Colon (tissue), 2 donors: ENCODE measurements at regions not wholly inside any gene's neighbourhood (a gene's known extent, or its start where the extent isn't known, plus 50 kb on each side); places are given as distances from the start of the nearest gene placed in this dataset.

Source experiments
- FAIRE-seq: peaks from 2 replicates; lab custom pipeline; 2012; peaks lifted over from hg19 to GRCh38; lab: Jason Lieb, UNC
- donor health status: control.
- donor health status: control.

DNA sequence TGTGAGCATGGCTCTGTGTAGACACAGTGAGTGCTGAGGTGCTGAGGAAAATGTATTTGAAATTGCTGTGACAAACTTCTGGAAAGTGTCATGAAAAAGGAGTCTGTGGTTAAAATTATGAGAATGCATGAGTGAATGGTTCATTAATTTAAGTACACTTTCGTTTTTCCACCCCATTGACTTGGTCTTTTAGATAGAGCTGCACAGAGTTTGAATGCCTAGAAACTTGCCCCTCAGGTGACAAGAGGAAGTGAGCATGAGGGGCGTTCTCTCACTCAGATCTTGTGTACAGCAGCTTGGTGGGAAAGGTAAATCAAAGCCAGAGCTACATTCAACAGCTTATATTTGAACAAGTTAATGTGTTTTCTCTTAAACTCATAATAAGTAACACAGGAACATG is 296.8 kb downstream of the WDR72 start:
- FAIRE-seq = no peak

DNA sequence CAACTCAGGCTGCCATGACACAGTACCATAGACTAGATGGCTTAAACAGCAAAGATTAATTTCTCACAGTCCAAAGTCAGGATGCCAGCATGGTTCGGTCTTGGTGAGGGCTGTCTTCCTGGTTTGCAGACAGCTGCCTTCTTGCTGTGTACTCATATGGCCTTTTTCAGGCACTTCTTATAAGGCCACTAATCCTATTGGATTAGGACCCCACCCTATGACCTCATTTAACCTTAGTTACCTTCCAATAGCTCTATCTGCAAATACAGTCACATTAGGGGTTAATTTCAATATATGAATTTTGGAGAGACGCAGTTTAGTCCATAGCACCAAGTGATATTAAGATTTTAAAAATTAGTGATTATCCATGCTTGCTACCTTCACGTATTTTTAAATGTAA is 297.8 kb downstream of the WDR72 start:
- FAIRE-seq = no peak

DNA sequence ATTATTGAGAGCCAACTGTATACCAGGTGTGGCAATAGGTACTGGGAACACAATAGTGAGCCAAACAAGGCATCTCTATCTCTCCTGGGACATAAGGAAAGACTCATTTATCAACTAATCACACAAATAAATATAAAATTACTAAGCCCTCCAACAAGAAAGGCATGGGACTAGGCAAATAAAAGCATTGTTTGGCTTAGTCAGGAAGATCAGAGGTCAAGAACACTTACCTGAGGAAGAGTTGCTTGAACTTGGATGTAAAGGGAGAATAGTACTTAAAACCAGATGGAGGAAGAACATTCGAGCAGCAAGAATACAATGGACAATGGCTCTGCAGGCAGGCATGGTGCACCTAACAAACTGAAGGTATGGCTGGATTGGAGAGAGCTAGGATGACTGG is 300.7 kb downstream of the WDR72 start:
- no peak for FAIRE-seq

DNA sequence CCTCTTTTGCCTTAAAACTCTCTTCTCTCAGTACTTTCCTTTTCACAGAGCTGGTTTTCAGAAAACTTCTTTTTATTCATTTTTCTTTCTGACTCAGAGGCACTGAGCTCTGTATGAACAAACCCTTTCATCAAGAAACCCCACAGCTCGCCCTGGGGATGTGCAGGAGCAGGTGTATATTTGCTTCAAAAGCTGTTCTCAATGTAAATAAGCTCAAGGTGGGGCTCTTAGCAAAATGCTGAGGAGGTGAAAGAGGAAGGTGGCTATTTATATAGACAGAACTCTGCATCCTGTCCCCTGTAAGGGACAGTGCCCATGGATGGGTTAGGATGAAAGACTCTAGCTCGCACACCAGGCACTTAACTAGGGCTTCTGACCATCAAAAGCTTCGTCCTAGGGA is 302.0 kb downstream of the WDR72 start:
- FAIRE-seq = no peak

DNA sequence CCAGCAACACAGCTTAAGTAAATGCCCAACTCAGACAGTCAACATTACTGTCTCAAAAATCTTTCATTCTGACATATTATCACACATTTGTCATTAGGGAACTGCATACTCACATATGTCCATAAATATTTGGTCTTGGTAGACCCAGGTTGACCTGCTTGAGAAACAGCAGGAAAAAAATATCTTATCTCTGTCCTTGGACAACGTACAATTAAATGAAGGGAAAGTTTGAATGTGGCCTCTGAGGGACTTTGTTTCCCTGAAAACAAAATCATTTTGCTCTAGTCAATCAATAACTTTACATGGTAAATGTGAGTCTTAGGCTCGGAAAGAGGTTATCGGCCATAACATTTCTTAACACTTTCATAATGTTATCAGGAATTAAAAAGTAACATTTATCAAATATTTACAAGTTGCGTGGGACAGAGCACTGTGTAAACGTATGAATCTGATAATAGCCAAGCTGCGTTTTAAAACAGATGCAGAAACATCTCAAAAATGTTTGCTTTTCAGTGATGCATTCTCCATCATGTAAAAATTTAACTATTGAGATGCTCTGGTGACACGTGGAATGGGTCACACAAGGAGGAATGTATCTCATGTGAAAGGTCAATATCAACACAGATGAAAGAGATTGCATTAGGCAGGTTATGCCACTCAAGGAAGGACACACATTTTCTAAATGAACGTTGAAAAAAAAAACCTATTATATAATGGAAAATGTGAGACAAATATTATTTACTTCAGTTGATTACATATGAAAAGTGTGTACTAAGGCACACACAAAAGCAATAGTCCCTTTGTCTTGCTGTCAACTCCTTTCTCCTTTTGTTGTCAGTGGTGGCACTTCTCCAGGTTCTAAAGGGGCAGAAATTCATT is 304.4 kb downstream of the WDR72 start:
- FAIRE-seq = no peak

DNA sequence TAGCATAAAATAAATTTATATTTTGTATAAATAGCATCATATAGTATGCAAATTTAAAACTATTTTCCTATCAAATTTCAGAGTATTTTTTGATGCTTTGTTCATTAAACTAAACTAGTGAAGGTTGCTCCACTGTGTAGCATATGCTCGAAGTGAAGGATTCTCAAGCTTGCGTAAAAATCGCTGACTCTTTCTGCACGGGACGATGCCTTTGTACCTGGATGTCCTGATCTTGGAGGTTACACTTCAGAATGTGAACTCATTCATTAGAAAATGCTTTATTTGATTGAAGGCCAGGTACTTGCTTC is 305.0 kb downstream of the WDR72 start:
- FAIRE-seq = no peak

DNA sequence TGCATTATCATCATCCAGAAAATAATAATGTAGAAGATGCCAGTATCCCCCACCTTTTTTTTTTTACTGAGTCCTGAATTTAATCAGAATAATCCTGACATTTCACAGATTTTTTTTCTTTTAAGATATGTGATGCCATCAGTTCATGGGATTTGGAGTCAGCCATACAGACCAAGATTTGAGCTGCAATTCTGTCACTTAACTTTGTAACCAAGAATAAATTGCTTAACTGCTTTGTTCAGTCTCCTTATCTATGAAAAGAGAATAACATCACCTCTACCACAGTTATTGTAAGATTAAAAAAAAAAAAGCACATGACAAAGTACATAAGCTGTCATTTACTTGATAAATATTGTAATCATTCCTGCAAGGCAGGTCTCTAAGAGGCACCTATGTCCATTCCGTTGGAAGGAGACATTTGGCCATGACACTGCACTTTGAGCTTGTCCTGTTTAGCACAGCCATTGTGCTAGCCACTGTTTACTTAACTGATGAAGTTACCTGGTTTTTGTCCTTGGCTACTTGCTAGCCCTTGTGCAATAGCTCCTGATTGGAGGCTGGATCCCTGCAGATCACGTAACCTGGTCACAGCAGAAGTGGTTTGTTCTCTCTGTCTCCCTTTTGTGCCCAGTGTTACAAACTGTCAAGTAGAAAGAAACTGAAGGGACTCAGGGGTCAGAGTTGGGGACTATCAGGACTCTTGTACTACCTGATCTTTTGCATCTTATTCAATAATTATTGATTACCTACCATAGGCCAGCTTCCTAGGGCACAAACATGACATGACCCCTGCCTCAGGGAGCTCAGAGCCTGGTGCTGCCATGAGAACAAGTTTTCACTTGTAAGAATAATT is 306.0 kb downstream of the WDR72 start:
- FAIRE-seq = no peak

DNA sequence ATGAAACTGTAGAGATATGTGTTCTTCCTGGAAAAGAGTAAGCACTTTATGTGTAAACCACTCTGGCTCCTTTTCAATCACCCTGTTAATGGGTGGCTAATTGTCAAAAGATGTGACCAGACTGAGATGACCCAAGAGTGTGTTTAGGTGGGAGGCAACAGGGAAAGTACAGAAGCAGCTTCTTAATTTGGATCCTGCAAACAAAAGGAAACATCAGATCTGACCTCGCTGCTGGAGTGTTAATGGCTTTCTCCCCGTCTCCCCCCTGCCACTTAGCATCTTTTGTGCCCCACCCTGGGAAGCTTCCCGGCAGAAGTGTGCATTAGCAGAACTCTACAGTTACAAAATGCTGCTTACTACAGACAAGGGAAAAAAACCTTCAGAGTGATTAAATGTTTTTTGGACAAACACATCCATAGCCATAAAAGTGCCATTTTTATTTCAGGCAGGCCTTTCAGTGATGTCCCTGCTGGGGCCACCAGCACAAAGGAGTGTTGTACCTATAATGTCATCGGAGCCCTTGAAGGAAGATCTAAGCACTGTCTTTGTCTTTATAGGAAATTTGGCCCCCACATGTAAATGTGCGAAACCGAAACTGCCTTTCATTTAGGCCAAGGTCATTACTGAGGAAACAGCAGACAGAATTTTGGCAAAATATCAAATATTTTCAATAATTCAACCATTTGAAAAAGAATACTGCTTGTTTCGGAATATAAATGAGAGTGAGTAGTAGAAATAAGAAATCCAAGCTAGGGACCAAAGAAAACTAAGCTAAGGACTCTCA is 311.0 kb downstream of the WDR72 start:
- FAIRE-seq = no peak

DNA sequence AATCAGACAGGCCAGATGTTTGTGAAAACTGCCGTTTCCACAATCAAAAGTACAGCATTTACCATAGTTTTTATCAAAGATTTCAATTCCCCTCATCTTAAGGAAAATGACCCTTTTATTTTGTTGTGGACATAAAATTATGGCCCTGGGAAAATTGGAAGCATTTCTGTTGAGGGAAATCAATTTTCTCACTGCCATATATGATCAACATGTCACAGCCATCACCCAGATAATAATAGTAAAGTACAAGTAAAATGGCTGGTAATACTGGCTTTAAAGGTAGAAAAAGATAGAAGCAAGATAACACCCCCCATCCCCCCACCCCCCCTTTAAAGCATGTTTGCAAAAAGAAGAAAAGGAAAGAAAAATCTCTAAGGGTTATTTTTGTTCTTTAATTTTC is 311.7 kb downstream of the WDR72 start:
- no peak for FAIRE-seq

DNA sequence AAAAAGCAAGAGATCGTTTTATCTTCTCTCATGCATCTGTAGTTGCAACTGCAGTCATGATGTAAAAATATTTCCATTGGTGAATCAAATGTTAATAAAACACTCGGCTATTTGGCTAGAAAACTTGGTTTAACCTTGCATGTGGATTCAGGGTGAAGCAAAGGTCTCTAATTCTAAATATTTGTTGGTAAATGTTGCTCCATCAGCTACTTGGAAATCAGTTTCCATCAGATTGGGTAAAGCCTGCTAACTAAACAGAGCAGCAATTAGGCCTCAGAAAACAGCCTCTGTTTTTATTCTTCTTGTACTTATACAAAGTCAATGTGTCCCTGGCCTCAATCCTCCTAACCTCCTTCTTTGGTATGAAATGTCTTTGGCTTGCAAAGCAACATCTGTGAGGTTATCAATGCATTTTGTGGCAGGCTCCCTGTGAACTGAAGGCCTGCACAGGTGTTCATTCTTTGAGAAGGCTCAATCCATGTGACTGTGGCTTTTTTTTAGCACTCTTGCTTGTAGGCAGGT is 312.3 kb downstream of the WDR72 start:
- FAIRE-seq = no peak

DNA sequence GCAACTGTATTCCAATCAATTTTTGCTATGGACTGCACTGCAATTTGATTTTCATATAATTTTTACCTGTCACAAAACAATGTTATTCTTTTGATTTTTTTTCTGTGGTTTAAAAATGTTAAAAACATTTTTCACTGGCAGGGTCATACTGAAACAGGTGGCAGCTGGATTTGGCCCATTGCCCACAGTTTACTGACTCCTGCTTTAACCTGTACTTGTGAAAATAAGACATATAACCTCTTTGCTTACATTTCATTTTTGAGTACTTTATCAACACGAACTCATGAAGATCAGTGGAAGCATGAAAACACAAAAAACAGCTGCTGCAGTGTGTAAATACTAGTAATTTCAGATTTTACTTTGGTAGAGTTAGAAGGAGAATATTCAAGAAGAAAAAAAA is 313.1 kb downstream of the WDR72 start:
- FAIRE-seq = no peak

DNA sequence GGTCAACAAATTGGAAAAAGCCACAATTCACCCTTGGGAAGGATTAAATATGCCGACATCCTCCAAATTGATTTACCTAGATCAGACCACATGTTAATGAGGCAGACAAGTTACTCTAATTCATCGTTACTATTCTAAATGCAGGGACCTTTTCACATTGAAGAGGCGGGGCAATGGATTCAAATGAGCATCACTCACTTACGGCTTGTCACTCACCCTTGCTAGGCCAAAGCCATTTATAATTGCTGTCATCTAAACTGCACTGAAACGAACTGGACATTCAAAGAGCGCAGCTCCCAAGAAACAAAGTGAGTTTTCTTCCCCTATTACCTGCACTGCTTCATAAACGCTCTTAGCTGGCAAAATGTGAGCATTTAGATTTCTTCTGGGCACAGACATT is 313.9 kb downstream of the WDR72 start:
- FAIRE-seq = no peak

DNA sequence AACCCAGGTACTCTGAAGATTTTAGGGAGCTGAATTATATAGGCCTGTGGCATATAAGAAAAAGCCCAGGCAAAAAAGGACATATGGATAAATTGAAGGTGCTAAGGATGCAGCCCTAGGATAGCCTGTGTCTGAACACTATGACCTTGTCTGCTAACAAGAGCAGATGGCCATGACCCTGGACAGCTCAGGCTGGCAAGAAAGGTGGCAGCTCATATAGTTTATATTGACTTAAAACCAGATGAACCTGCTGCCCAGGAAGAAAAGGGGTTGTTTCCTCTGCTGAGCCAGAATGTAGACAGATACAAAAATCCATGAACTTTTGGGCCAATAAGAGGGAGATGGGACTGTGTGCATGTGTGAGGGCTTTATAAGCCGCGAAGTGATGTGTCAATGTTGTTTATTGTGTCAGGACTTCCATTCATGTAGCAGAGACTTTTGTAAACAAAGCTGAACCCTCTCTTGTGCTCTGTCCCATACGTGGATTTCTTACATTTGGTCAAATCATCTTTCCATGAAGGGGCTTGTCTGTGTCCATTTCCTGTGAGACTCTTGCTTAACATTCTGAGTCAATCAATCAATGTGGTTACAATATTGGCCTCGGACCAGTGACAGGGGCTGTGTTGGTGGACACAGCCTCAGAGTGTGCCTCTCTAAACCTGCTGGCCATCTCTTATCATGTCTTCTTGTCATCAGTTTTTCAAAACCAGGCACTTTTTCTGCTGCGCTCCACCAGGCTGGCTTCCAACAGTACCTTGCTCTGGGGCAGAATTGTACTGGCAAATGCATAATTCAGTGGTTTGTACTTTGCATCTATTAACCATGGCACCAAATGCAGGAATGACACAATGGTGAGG is 321.2 kb downstream of the WDR72 start:
- no peak for FAIRE-seq

DNA sequence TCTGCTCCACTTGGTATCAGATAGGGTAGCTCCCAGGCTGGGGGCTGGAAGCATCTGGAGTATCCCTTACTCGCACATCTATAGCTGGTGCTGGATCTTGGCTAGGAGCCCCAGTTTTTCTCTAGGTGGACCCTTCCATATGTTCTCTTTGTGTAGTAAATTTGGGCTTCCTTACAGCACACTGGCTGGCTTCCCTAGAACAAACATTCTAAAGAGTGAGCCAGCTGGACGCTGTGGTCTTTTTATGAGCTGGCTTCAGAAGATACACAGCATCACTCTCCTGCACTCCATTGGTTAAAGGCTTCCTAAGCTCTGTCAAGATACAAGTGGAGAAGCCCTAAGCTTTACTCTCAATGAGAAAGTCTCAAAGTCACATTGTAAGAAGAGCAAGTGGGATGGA is 322.1 kb downstream of the WDR72 start:
- FAIRE-seq = no peak

DNA sequence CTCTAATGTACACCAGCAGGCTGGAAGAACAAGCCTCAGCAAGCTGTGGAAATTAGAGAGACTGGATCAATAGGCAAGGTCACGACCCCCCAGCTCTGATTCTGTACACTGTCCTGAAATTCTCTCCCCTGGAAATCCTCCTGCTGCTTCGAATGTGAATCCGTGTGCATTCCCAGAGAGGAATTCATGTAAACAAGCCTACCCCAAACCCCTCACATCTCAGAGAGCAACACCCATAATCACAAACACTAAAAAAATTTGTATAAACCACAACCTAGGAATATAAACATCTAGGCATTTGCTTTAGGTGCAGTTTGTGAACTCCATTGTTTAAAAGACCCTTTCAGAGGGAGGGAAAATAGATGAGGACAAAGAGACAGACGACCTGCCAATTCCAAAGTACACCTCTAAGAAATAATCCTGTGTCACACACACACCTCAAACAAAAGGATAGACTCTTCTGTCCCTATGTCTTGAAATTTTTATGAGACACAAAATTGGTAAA is 325.2 kb downstream of the WDR72 start:
- no peak for FAIRE-seq

DNA sequence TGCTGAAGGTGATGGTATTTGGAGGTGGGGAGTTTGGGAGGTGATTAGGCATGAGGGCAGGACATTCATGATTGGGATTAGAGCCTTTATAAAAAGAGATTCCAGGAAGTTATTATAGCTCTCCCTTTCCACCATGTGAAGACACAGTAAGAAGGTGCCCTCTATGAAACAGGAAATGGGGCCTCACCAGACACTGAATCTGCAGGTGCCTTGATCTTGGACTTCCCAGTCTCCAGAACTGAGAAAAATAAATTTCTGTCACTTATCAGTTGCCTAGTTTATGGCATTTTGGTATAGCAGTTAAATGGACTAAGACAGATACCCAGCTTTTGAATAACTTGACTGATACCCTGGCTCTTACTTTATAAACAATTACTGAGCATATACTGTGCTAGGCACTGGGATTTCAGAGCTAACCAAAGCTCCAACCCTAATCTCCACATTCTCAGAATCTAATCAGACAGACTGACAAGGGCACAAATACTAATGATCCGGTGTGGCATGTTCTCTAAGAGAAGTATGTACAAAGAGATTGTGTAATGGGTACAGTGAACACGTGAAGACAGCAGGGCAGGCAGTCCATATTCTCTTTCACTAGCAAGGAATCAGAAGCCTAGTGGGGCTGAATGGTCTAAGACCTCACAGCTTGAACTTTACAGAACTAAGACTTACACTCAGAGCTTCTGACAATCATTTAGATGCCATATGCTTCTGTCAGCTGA is 343.1 kb downstream of the WDR72 start:
- FAIRE-seq = no peak

DNA sequence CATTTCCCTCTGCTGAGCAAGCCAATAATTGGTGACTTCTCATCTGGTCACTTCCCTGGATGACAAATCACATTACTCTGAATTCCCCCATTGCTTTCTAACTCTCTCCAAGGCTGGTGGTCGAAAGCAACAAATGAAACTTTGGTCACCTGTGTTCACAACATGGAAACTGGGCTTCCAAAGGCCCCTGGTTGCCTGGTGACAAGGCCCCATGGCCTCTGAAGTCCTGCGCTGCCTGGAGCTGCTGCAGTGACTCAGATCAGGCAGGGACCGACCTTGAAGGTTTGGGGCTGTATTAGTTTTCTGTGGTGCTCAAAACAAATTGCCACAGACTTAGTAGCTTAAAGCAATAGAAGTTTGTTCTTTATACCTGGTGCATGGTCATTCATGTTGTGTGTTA is 345.3 kb downstream of the WDR72 start:
- no peak for FAIRE-seq

DNA sequence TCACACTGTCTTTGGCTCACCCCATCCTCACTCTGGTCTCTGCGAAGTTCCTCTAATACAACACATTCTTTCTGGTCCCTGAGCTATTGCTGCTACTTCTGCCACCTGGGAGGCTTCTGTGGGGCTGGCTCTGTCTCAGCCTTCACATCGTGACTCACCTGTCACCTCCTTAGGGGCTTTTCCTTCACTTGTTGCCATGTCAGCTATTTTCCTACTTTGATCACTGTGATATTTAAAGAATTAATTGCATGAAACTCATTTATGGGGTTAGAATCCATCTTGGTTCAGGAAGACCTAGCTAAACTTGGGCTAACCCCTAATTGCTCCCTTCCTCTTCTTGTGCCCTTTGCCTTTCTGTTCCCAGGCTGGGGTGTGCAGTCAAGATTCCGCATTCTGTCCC is 346.9 kb downstream of the WDR72 start:
- FAIRE-seq = no peak

DNA sequence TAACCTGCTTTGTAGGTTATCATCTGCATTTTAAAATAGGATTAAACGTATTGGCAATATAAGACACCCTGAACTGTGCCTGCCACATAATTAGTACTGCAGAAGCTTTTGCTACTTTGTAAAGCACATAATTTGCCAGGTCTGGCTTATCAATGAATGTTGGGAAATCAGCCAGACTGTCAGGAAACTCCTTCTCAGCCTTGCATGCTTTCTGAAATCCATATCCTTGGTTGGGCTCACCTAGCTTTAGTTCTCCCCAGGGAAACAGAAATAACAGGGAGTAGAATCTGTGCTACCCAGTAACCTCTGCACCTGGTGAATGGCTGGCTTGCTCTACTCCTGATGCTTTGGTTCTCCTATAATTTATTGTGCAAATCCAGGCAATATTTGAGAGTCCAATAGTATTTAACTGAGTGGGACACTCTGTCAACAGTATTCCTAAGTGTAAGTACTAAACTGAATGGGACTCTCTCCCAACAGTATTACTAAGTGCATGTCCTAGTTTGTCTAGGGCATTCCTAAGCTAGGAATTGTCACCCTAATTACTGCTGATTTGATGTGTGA is 354.5 kb downstream of the WDR72 start:
- FAIRE-seq = no peak

DNA sequence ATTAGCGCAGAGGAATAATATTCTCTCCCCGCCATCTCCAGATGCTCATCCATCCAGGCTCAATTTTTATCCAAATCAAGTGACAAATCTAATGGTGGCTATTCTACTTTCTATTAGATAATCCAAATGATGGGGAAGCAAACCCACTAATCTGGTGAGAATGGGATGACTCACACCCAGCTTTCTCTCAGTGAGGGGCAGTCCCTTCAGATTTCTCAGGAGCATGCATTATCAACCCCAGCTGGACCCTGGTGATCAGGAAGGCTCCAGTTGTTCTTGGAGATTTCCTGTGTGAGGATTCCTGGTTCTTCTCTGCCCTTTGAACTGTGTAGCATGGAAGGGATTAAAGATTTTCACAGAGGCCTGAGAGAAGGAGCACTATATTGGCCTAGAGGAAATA is 358.0 kb downstream of the WDR72 start:
- no peak for FAIRE-seq
